ENCODE measurements at regions not wholly inside any gene's neighbourhood (a gene's known extent, or its start where the extent isn't known, plus 50 kb on each side); places are given as distances from the start of the nearest gene placed in this dataset.

DNA sequence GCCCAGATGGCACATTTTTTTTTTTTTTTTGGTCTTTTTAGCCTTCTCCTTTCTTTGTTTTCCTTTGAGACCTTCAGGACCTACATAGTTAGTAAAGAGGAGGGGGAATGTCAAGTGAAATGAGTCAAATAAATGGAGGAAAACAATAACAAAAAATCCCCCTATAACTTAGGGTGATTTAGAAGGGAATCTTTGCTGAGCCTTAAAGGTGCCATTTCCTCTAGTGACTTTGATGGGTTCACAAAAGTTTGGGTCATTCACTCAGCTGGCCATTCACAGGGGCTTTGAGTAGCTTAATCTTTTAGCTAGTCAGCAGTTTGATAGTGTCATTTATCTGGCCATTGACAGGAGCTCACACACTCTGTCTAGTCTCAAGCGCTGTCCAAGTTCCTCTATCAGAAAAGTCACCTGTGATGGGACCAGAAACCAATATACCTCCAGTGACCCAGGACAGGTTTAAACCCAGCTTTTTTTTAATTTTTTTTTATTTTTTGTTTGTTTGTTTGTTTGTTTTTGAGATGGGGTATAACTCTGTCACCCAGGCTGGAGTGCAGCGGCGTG, 275.1 kb upstream of the PRDM1 start:
- TF ChIP-seq POLR2AphosphoS5 (IDR thresholded peaks at IDR 0.05; ENCODE audit: low read depth, low read length) (no peak), POLR2A (IDR thresholded peaks at IDR 0.05; ENCODE audit: low read depth, low read length) (no peak)

Data from GM12891 (cell line).